Epithelial cell of proximal tubule (primary cell): ENCODE measurements at regions not wholly inside any gene's neighbourhood (a gene's known extent, or its start where the extent isn't known, plus 50 kb on each side); places are given as distances from the start of the nearest gene placed in this dataset.

Source experiments
- DNase-seq: peaks from one replicate; pipeline ENCODE4 v3.0.0-alpha.2; 2011; ENCODE audit warnings: low read depth
- H3K4me3 ChIP-seq: 2 replicates; pipeline ENCODE4 v1.5.1; 2011; ENCODE audit warnings: low read depth, mild to moderate bottlenecking, low read length
- TF ChIP-seq, protein P1 (sequence below): conservative IDR thresholded peaks from 2 replicates; pipeline ENCODE4 v1.5.1; 2012; ENCODE audit warnings: low read depth, mild to moderate bottlenecking, low read length

DNA sequence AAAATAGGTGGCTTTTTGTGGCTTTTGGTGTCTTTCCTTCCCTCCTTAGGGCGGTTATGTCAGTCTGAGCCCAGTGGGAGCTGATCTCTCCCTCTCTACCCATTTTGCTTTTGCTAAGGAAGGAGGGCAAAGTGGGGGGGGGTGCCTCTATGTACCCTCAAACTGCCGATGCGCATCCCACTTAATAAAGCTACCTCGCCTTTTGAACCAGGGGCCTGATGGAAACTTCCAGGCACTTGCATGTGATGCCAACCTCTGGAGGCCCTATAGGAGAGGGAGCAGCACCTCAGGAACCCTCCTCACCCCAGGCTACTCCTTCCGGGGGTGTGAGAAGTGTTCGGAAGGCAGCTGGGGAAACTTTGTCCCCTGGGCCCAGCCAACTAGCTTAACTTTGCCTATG lies 97.0 kb upstream of the HSD17B12 start:
- TF ChIP-seq, protein P1, sequence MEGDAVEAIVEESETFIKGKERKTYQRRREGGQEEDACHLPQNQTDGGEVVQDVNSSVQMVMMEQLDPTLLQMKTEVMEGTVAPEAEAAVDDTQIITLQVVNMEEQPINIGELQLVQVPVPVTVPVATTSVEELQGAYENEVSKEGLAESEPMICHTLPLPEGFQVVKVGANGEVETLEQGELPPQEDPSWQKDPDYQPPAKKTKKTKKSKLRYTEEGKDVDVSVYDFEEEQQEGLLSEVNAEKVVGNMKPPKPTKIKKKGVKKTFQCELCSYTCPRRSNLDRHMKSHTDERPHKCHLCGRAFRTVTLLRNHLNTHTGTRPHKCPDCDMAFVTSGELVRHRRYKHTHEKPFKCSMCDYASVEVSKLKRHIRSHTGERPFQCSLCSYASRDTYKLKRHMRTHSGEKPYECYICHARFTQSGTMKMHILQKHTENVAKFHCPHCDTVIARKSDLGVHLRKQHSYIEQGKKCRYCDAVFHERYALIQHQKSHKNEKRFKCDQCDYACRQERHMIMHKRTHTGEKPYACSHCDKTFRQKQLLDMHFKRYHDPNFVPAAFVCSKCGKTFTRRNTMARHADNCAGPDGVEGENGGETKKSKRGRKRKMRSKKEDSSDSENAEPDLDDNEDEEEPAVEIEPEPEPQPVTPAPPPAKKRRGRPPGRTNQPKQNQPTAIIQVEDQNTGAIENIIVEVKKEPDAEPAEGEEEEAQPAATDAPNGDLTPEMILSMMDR = no peak
- DNase-seq = no peak
- H3K4me3 ChIP-seq = no peak overlapping the region

DNA sequence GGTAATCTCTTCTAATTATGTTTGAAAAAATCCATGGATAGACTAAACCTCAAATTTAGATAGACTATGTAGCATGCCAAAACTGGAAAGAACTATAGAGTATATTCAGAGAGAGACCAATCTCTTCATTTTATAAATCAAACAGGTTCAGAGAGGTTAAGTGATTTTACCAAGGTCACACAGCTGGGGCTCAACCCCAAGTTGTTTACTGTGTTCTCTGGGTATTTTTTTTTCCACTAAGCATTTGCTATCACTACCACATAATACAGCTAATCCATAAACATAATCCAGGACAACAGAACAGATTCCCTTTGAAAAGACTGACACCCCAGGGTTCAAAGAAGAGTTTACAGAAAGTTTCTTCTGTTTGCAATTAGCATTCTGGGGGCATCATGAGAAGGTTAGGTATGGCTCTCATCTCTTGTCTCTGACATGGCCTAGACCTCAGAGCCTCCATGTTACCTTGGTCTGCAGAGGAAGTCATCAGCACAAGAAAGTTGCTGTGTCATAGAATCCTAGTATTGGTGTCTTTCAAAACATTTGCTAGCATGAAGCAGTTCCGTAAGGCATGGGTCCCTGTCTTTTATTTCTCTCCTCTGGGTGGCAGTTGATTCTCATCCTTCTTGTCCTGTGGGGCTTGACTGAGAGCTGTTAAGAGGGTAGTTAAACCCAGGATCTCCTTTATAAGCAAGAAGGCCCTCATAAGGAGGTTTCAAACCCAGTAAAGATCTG lies 94.5 kb upstream of the HSD17B12 start:
- DNase-seq = no peak
- TF ChIP-seq, protein P1 = no peak
- no peak overlapping the region for H3K4me3 ChIP-seq

DNA sequence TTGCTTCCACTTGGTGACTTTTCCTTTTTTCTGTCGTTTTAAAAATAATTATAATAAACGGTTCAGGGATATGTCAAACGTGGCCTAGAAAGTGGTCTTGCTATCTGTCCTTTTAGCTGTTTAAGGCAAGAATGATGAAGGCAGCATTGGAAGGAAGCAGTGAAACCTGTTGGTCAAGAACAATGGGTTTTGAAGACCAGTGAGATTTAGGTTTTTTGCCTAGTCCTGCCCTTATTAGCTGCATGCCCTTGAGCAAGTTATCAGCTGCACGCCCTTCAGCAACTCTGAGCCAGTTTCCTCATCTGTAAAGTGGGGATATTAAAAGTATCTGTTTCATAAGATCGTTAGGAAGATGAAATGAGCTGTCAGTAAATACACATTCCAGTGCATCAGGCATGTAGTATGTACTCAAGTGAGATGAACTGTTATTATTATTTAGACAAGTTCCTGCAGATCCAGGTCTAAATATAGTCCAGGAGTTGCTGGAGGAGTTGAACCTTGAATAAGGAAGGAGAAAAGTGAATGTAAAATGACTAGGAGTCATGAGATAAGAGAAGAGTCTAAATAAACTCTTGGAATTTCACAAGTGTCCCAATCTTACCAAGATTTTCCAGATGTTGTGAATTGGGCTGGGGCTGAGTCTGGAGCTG lies 90.8 kb upstream of the HSD17B12 start:
- DNase-seq = no peak
- no peak overlapping the region for H3K4me3 ChIP-seq
- TF ChIP-seq, protein P1 = no peak

DNA sequence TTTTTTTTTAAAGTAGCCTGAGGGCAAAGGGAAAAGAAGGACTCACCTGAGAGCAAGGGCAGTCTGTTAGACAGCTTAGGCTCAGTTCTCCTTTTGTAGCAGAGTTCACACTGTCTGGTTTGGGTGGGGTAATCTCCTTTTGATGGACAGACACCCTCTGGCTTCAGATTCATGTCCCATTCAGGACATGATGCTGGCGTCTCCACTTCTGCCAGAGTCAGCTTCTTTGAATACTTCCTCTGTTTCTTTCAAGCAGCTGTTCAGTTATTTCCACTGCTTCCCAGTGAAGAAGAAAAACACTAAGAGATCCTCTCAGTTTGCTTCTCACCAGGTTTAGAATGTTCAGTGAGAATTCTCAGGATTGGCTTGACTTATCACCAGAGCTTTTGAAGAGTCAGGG lies 79.0 kb upstream of the HSD17B12 start:
- TF ChIP-seq, protein P1 = no peak
- H3K4me3 ChIP-seq = no peak overlapping the region
- no peak for DNase-seq

DNA sequence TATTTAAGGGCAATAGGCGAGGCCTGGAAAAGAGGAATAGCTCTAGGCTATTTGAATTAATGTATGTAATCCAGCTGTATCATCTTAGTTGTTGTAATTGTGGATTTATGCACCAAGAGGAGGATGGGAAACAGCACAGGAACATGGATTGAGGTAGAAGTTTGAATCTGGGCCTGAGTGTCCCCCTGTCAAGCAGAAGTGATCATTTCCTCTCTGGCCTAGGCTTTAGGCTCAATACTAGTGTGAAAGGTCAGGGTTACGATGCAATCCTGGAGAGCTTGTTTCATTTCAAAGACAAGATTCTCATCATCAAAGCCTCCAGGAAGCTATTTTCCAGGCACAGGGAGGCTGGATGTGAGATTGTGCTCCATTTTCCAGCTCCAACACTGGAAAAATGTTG lies 77.9 kb upstream of the HSD17B12 start:
- no peak for DNase-seq
- TF ChIP-seq, protein P1 = no peak
- no peak overlapping the region for H3K4me3 ChIP-seq

DNA sequence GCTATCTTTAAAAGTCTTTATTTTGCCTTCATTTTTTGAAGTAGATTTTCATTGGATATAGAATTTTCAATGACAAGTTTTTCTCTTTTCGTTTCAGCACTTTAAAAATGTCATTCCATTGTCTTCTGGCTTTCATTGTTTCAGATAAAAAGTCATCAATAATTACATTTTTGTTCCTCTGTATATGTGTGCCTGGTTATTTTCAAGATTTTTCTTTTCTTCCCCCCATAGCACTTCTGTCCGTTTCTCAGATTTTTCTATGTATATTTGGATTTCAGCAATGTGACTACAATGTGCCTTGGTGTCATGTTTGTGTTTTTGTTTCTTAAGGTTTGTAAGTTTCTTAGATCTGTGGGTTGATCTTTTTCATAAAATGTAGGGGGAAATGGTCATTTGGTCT lies 66.3 kb upstream of the HSD17B12 start:
- TF ChIP-seq, protein P1 = no peak
- no peak for DNase-seq

More for the DNA sequence above, 66.3 kb upstream of the HSD17B12 start:
- H3K4me3 ChIP-seq = no peak overlapping the region
